GM18519 (cell line): ENCODE measurements at regions not wholly inside any gene's neighbourhood (a gene's known extent, or its start where the extent isn't known, plus 50 kb on each side); places are given as distances from the start of the nearest gene placed in this dataset.

ENCODE experiments used
- ATAC-seq: cut with Tn5 transposase; IDR thresholded peaks from one replicate; pipeline ENCODE4 v1.9.1; 2021; ENCODE audit warnings: mild to moderate bottlenecking, moderate library complexity; ENCODE audit not compliant: unreplicated experiment, low FRiP score

DNA sequence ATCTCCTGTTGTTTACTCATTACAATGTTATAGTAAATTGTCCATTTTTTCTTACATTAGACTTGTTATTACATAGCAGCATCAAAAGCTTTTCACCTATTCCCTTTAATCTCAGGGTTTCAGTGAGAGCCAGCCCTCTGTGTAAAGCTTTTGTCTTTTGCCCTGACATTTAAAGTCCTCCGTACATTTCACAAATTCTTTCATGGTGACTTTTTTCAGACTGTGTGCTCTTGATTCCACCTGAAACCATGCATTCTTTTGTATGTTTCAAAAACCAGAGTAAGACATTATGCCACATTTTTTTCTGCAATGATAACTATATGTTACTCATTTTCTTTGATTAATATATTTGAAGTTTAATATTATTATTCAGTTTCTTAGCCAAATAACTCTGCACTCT lies 781.4 kb upstream of the ROBO1 start:
- no peak for ATAC-seq

DNA sequence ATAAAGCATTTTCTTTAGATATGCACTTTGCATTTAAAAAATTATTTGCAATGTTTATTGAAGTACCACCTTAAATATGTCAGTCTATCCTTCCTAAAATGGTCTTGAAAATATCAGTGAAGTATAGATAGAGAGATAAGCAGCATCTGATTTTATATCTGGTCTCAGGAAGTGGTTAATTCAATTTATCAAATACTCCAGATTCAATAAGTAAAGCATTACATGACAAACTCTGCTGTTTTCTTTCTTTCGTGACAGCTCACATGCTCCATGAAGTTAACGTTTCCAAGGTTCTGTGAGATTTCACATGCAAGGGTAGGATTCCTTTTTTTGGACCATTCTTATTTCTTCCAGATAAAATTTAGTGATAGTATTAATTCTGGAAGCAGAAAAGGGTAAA lies 775.4 kb upstream of the ROBO1 start:
- no peak for ATAC-seq

DNA sequence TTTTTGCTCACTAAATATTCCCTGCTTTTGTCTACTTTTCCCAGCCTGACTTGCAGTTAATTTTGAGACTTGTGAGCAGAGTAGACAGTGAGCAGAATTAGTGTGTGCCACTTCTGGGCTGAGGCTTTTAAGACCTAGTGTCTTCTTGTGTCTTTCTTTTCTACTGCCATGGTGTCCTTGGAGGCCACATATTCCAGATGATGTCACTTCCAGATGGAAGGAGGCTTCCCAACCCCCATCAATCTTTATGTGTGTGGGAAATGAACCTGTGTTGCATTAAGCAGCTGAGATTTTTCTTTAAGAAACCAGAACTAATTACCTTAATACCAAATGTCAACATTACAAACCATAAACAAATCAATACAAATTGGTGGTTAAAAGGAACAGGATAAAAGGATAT lies 774.7 kb upstream of the ROBO1 start:
- ATAC-seq: no peak

DNA sequence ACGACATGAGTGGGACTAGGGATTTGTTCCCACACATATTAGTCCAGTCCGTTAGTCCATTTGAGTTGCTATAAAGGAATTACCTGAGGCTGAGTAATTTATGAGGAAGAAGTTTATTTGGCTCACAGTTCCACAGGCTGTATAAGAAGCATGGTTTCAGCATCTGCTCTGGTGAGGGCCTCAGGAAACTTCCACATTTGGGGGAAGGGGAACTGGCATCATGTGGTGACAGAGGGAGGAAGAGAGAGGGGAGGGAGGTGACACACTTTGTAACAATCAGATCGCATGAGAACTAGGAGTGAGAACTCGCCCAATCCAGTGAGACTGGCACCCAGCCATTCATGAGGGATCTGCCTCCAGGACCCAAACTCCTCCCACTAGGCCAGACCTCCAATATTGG lies 769.9 kb upstream of the ROBO1 start:
- no peak for ATAC-seq

DNA sequence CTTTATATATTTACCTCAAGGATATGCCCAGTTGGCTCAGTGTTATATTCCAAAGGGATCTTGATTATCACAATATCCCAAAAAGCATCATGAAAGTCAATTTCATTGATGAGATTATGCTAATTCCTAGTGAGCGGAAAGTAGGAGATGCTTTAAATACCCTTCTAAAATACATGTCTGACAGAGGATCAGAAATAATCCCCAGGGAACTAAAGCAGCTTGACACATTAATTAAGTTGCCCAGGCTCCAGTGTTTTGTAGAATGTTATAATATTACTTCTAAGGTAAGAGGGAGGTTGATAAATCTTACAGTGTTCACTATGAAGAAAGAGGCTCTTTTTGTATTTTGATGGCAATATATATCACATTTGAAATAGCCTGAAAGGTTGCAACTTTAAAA lies 767.5 kb upstream of the ROBO1 start:
- ATAC-seq: no peak

DNA sequence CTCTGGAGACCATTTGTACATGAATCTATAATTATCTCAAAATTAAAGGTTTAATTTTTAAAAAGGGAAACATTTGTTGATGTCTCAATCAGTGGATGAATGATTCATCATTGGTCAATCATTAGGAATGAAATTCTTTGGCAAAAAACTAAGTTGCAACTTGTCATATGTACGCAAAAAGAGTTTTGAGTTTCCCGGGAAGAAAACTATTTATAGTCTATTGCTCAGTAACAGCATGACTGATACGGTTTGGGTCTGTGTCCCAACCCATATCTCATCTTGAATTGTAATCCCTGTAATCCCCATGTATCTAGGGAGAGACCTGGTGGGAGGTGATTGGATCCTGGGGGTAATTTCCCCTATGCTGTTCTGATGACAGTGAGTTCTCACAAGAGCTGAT lies 765.8 kb upstream of the ROBO1 start:
- no peak for ATAC-seq

DNA sequence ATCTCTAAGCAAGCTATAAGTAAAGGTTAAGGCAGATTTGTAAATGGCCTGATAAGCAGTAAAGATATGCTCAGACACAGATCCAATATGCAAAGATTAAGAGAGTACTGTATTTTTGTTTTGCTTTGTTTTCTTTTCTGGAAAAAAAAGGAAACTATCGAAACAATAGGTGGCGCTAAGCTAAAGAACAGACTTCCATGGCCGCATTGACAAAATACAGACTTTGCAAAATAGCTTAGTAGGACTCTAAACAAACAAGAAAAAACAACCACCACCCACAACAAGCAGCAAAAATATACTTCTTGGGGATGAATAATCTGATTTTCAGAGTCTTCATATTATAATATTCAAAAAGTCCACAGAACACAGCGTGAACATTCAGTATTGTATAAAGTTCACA lies 758.4 kb upstream of the ROBO1 start:
- no peak for ATAC-seq

DNA sequence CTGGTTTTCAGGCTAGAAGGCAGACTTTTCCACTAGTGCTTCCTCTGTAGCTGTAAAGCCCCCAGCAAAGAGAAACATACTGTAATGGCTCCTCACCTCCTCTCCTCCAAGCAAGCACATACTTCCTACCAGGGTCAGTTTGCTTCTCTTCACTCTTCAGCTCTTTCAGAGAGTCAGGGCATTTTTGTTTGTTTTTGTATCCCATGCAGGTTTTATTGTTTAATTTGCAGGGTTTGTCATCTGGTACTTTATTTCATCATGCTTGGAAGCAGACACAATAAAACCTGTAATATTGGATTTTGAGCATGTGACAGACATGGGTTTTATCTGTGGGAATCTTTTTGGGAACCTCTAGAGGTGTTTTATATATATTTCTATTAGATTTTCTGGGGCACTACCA lies 753.3 kb upstream of the ROBO1 start:
- ATAC-seq: no peak

DNA sequence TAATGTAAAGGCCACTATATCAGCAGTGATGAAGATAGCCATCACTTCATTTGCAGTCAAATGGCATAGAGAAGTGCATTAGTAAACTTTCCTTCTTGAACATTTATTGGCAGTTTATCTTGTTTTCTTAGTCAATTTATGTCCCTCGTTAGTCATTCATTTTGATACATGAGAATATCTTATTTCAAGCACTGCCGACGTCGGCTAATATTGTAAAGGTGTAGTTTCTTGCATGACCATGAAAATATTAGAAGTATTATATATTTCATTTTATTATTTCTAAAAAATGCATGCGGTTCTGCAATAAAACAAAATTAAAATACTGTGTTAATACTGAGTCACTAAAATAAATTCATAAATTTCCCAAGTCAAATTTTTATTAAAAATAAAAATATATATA lies 751.6 kb upstream of the ROBO1 start:
- ATAC-seq: no peak

DNA sequence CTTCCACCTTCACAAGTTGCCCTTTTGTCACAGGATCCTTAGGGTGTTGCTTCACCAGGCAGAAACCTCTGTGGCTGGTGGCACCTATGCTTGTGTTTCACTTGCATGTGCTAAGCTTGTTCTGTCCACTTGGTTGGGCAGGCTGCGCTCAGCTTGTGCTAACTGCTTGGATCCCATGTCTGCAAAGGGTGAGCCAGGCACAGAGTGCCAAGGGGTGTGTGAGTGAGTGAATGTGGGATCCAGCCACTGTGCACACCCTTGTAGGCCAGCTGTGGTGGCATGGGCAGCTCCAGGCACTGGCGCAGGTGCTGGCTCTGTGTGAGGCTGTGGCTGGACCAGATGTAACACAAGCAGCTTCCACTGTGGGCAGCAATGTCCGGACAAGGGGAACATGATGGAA lies 728.7 kb upstream of the ROBO1 start:
- no peak for ATAC-seq

DNA sequence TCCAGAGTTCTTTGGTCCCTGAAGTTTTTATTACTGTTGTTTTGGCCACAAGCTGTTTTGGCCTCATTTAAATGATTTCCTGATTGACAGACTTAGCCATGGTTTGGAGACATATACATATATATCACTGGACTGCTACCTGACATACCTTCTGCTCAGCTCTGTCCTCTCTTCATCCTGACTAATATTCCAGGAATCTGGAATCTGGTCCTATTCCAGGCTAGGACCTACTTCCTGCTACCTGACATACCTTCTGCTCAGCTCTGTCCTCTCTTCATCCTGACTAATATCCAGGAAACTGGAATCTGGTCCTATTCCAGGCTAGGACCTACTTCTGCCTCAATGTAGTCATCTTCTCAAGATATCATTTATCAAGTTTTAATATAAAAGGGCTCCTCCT lies 724.4 kb upstream of the ROBO1 start:
- no peak for ATAC-seq

DNA sequence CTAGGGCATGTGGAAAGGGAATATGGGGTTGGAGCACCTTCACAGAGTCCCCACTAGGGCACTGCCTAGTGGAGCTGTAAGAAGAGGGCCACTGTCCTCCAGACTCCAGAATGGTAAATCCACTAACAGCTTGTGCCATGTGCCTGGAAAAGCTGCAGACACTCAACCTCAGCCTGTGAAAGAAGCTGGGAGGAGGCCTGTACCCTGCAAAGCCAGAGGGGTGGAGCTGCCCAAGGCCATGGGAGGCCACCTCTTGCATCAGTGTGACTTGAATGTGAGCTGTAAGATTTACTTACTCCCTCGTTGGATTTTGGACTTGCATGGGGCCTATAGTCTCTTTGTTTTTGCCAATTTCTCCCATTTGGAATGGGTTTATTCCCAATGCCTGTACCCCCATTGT lies 705.2 kb upstream of the ROBO1 start:
- ATAC-seq: no peak

DNA sequence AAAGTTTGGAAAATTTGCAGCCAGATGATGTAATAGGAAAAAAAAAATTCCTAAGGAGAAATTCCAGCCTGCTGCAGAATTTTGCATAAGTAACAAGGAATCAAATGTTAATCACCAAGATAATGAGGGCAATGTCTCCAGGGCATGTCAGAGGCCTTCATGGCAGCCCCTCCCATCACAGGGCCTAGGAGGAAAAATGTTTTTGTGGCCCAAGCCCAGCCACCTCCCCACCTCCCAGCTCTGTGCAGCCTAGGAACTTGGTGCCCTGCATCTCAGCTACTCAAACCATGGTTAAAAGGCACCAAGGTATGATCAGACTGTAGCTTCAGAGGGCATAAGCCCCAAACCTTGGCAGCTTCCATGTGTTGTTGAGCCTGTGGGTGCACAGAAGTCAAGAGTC lies 704.7 kb upstream of the ROBO1 start:
- ATAC-seq: no peak

DNA sequence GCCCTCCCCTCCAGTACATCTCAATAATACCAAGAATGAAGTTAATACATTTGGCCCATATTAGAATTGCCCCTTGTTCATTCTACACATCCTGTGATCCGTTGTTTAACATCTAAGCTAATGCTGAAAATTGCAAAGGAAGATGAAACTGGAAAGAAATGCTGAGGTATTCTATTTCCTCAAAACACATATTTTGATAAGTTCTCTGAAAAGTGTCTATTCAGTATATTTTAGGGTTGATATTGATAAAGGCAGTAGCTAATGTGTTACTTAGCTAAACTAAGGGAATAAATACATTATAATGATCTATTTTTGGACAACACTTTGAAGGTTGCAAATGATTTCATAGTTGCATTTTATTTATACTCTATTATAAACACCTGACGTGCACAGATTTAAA lies 702.6 kb upstream of the ROBO1 start:
- ATAC-seq: no peak

DNA sequence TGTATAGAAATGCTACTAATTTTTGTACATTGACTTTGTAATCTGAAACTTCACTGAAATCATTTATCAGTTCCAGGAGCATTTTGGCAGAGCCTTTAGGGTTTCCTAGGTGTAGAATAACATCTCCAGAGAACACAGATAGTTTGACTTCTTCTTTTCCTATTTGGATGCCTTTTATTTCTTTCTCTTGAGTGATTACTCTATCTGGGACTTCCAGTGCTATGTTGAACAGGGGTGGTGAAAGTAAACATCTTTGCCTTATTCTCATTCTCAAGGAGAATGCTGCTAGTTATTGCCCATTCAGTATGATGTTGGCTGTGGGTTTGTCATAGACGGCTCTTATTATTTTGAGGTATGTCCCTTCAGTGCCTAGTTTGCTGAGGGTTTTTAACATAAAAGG lies 697.9 kb upstream of the ROBO1 start:
- ATAC-seq: no peak

DNA sequence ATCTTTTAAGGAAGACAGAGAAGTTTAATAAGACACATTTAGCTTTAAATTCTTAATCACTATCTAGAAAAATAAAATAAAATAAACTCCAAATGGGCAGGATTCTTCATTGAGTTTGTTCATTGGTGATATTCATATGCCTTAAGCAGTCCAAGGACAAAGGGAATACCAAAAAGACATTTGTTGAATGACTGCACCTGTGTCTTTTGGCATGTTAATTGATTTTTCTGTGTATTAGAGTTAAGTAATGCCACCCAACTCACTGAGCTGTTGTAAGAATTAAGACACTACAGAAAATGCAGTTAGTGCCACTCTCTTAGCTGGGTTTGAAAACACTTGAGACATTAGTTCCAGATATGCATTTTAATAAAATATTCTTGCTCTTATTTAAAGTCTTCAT lies 683.6 kb upstream of the ROBO1 start:
- ATAC-seq: no peak

DNA sequence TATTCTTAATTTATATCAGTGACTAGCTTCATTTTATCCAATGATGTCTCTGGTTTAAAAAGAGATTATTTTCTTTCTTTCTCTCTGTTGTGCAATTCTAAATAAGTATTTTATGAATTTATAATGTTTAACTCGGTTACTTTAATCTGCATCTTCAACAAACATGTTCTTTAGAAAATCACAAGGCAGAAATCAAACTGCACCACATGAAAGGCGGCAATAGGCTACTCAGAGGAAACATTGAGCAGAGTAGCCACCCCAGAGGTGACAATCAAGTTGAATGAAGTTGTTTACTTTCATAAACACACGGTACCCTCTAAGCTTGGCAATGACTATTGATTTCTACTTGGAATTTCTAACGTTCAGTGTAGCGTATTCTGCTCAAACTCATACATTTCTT lies 677.8 kb upstream of the ROBO1 start:
- no peak for ATAC-seq

DNA sequence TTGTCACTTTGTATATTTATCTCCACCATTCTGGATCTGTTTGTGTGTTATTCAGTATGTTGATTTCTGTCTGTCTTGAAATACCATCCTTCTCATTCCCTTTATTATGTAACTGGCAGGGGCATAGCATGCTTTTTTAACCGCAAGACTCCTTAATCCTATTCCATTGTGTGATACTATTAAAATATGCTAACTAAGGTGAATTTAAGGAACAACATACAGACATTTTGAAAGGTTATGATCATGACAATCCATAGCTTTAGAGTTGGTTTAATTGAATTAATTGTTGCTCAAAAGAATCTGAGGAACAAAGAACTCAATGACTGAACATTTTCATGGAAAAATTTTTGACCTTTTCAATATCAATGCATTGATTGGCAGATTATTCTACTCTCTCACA lies 677.3 kb upstream of the ROBO1 start:
- no peak for ATAC-seq

DNA sequence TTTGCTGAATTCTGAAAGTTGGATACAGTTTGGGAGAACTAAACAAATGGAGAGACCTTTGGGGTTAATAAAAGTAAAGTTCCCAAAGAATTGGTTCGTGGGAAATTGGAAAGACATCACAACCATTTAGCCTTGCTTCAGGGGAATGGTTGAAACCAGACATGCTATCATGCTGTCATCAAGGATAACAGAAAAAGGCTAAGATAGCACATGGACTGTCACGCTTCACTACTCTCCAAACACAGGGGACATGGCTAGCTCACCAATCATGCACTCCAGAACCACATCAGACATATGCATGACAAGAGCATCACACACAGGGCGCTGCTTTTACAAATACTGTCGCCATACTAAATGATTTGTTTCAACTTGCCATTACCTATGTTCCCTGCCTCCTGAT lies 671.7 kb upstream of the ROBO1 start:
- no peak for ATAC-seq

DNA sequence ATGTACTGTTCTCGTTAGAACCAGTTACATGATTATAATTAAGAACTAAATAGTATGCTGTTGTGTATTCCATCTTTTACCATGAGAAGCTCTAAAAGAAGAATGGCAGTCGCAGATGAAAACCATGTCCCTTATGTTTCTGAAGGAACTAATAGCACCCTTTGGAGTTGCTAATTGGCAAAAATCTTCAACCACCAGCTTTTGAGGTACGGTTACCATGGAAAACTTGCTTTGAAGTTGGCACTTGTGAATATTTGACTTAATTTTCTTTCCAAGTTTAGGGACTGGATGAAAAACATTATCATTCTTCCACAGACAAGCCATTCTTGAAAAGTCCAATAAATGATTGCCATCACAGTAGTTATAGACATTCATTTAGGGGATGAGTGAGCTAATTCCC lies 666.6 kb upstream of the ROBO1 start:
- ATAC-seq: no peak

DNA sequence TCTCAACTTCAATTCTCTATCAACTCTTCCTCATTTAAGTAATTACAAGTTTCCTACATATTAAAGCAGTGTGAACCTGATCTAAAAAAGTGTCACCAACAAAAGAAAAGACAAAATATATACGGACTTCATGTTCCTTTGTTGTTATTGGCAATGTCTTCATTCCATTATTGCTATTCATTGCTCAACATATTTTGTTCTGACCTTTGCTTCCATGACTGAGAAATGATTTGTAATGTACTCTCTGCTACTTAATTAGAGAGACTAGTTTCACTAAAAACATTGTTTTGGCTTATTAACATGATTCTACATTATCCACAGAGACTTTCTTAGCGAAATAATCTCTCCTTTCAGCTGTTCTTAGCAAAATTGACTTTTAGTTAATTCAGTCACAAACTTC lies 657.2 kb upstream of the ROBO1 start:
- no peak for ATAC-seq

DNA sequence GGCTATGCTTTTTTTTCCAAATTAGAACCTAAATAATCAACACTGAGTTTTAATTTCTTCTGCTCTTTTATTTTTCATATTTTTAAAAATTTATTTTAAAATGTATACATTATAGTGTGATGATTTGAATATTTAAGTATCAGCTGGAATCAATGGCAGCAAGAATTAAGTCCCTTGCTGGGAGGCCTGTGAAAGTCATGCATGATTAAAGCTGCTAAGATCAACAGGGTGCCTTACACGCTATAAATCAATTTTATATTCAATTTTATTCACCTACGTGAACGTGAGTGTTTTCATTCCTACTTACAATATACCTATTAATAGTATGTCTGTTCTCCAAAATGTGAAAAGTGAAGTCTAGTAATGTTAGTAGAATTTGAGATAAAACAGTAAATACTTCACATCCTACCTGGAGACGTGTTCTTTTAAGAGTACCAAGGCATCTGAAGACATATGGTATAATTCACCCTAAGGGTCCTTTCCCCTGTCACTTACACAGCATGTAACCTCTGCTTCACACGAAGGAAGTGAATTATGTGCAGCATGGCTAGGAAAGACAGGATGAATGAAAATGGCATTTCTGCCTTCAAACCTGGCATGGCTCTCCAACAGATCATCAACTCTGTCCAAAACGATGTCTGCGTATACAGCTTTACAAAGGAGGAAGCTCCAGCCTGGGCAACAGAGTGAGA lies 640.4 kb upstream of the ROBO1 start:
- ATAC-seq: no peak

DNA sequence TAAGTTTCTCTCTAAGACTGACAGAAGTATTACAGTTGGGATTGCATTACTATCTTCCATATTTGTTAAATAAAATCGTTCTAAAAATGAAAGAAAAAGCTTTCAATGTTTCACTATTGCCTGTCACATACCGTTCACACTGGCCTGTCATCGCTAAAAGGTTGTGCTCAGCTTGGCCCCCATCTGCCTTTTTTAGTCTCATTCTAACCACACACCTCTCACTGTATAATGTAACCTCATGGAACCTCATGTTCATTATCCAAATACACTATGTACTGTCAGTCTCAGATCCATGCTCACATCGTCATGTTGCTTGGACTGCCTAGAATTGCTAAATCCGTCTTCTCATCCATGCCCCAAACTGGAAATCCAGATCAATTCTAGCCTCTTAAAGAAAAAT lies 637.8 kb upstream of the ROBO1 start:
- no peak for ATAC-seq
